ENCODE measurements at regions not wholly inside any gene's neighbourhood (a gene's known extent, or its start where the extent isn't known, plus 50 kb on each side); places are given as distances from the start of the nearest gene placed in this dataset.

- no TSS peak for BruUV-seq (replicated peaks)
- H3F3A ChIP-seq (ENCODE audit: insufficient read depth, low read depth), result no peaks in the 10 kb centered on the region
- no peaks in the 10 kb centered on the region for H3K36me3 ChIP-seq (ENCODE audit: low read depth)
- no peak overlapping the region for H3K4me3 ChIP-seq
- H4K20me1 ChIP-seq (ENCODE audit: insufficient read depth), result no peaks in the 10 kb centered on the region
- ChIA-PET POLR2A (ENCODE audit: unreplicated experiment) (interaction anchor here (0.7 kb wide), 1 partner anchor 1416 kb away, joined by 3 read pairs; no protein-coding TSS in a partner anchor), CTCF (no interaction called here)
- DNase-seq, result no peak
- peaks cover 8% of the 10 kb centered on the region; the same call in 1 of the 2 replicates for H3K9me3 ChIP-seq (ENCODE audit: insufficient read depth, low read depth)
- no peaks in the 10 kb centered on the region for H3K27me3 ChIP-seq (ENCODE audit: insufficient read depth, low read depth)
- H3K4me2 ChIP-seq, result no peak overlapping the region
- TF ChIP-seq EZH2 (IDR thresholded peaks at IDR 0.05; ENCODE audit: low read depth), result no peak
- no peaks in the 10 kb centered on the region for H3K4me1 ChIP-seq (replicated peaks; ENCODE audit: insufficient read depth)
- no peak overlapping the region for H2AFZ ChIP-seq
- H3K9me2 ChIP-seq (ENCODE audit: insufficient read depth), result no peaks in the 10 kb centered on the region
- no peaks in the 10 kb centered on the region for H3K79me2 ChIP-seq (ENCODE audit: low read depth)
- intact Hi-C loops (cut with micrococcal nuclease; ENCODE audit: unreplicated experiment), result no loop called here
- no peak overlapping the region for H3K27ac ChIP-seq
Observed at GRCh38 chr2:11032396-11032795, 120.7 kb downstream of the KCNF1 start.

- intact Hi-C loops (cut with micrococcal nuclease; ENCODE audit: unreplicated experiment), result no loop called here
- Histone ChIP-seq H3K9me3 (ENCODE audit: insufficient read depth, low read depth) (peaks cover 8% of the 10 kb centered on the region; the same call in 1 of the 2 replicates), H3K4me1 (replicated peaks; ENCODE audit: insufficient read depth) (no peaks in the 10 kb centered on the region), H3F3A (ENCODE audit: insufficient read depth, low read depth) (no peaks in the 10 kb centered on the region), H3K9me2 (ENCODE audit: insufficient read depth) (no peaks in the 10 kb centered on the region), H3K4me3 (no peak overlapping the region), H3K79me2 (ENCODE audit: low read depth) (no peaks in the 10 kb centered on the region), H4K20me1 (ENCODE audit: insufficient read depth) (no peaks in the 10 kb centered on the region), H2AFZ (no peak overlapping the region), H3K36me3 (ENCODE audit: low read depth) (no peaks in the 10 kb centered on the region), H3K4me2 (no peak overlapping the region), H3K27me3 (ENCODE audit: insufficient read depth, low read depth) (no peaks in the 10 kb centered on the region), H3K27ac (no peak overlapping the region)
- CTCF ChIA-PET, result no interaction called here
- POLR2A ChIA-PET (ENCODE audit: unreplicated experiment), result interaction anchor here (0.7 kb wide), 1 partner anchor 1416 kb away, joined by 3 read pairs; no protein-coding TSS in a partner anchor
- no TSS peak for BruUV-seq (replicated peaks)
- no peak for TF ChIP-seq CTCF (conservative IDR thresholded peaks at IDR 0.05)
- TF ChIP-seq EZH2 (IDR thresholded peaks at IDR 0.05; ENCODE audit: low read depth), result no peak
- no peak for DNase-seq
Observed at GRCh38 chr2:11033114-11033513, 121.4 kb downstream of the KCNF1 start.

- H3K79me2 ChIP-seq (ENCODE audit: low read depth), result no peaks in the 10 kb centered on the region
Observed at GRCh38 chr2:11038641-11039040, 116.6 kb upstream of the SLC66A3 start.

More at GRCh38 chr2:11038641-11039040, 116.6 kb upstream of the SLC66A3 start:
- no peak for DNase-seq
- intact Hi-C loops (cut with micrococcal nuclease; ENCODE audit: unreplicated experiment), result no loop called here
- no peaks in the 10 kb centered on the region for H4K20me1 ChIP-seq (ENCODE audit: insufficient read depth)
- no peak overlapping the region for H2AFZ ChIP-seq
- H3K4me1 ChIP-seq (replicated peaks; ENCODE audit: insufficient read depth), result no peaks in the 10 kb centered on the region
- H3K4me2 ChIP-seq, result no peak overlapping the region
- no peaks in the 10 kb centered on the region for H3F3A ChIP-seq (ENCODE audit: insufficient read depth, low read depth)
- POLR2A ChIA-PET (ENCODE audit: unreplicated experiment), result no interaction called here
- CTCF ChIA-PET, result no interaction called here
- no peaks in the 10 kb centered on the region for H3K9me2 ChIP-seq (ENCODE audit: insufficient read depth)
- no peaks in the 10 kb centered on the region for H3K36me3 ChIP-seq (ENCODE audit: low read depth)
- H3K27me3 ChIP-seq (ENCODE audit: insufficient read depth, low read depth), result no peaks in the 10 kb centered on the region
- H3K4me3 ChIP-seq, result no peak overlapping the region
- peaks cover 8% of the 10 kb centered on the region for H3K9me3 ChIP-seq (ENCODE audit: insufficient read depth, low read depth)
- BruUV-seq (replicated peaks), result no TSS peak
- H3K27ac ChIP-seq, result no peak overlapping the region
- TF ChIP-seq EZH2 (IDR thresholded peaks at IDR 0.05; ENCODE audit: low read depth) (no peak), CTCF (conservative IDR thresholded peaks at IDR 0.05) (no peak)
